HepG2 (cell line): ENCODE measurements at regions not wholly inside any gene's neighbourhood (a gene's known extent, or its start where the extent isn't known, plus 50 kb on each side); places are given as distances from the start of the nearest gene placed in this dataset.

ENCODE experiments used
- ATAC-seq: fragments of 200-7000 bp; cut with Tn5 transposase; 3 replicates; pipeline ENCODE4 v1.9.1; 2020; ENCODE audit warnings: mild to moderate bottlenecking, moderate library complexity
- BruUV-seq: library from RNA; stranded (reverse); fragments of 400-500 nt; replicated peaks from 2 replicates; lab custom pipeline; 2021; lab: Mats Ljungman, UMichigan
- CTCF ChIA-PET: fragments of 300-600 bp; formaldehyde crosslinking; extraction: SDS; loops from one replicate; lab custom pipeline; 2021; ENCODE audit warnings: low total read pairs, inconsistent platforms, low intra/inter-chr PET ratio; lab: Yijun Ruan, JAX
- POLR2A ChIA-PET: fragments of 350-600 bp; sonication (Branson Sonifier 250); formaldehyde crosslinking; loops from one replicate; lab custom pipeline; 2020; ENCODE audit warnings: antibody characterized with exemption, inconsistent platforms; lab: Yijun Ruan, JAX
- DNase-seq: peaks from one replicate; pipeline ENCODE4 v3.0.0-alpha.2; 2015; ENCODE audit warnings: low spot score
- FAIRE-seq: peaks from 3 replicates; lab custom pipeline; 2011; peaks lifted over from hg19 to GRCh38; lab: Jason Lieb, UNC
- H2AFZ ChIP-seq: one replicate; pipeline ENCODE4 v1.6.1; 2011; ENCODE audit warnings: low read length, inconsistent platforms
- H3K27ac ChIP-seq: fragments of 300-600 bp; 3 replicates; pipeline ENCODE4 v1.8.0; 2011; ENCODE audit warnings: mixed run types, mild to moderate bottlenecking, mixed read lengths, low read length, inconsistent platforms; ENCODE audit not compliant: insufficient read depth; ENCODE audit errors: extremely low read length
- H3K27me3 ChIP-seq, 2 experiments: fragments of 200-600 bp in 1 of 2; 2 replicates in 1 of 2; 3 replicates in 1 of 2; pipeline versions ENCODE4 v1.6.0 to v1.8.0; 2011; ENCODE audit warnings: low read length in 2 of 2, mild to moderate bottlenecking in 2 of 2, moderate library complexity in 2 of 2, inconsistent platforms in 1 of 2; ENCODE audit not compliant: insufficient read depth in 2 of 2, control insufficient read depth in 1 of 2
- H3K36me3 ChIP-seq, 2 experiments: fragments of 200-600 bp in 1 of 2; replicated peaks in 1 of 2; 2 replicates in 1 of 2; 3 replicates in 1 of 2; pipeline versions ENCODE4 v1.5.1 to v1.8.0; 2011; ENCODE audit warnings: low read length in 2 of 2, inconsistent platforms in 1 of 2; ENCODE audit not compliant: insufficient read depth in 2 of 2, control insufficient read depth in 1 of 2
- H3K4me1 ChIP-seq: 2 replicates; pipeline ENCODE4 v1.5.1; 2012; ENCODE audit warnings: low read length, inconsistent platforms; ENCODE audit not compliant: insufficient read depth
- H3K4me2 ChIP-seq: 2 replicates; pipeline ENCODE4 v1.6.0; 2011; ENCODE audit warnings: low read depth, low read length, inconsistent platforms
- H3K4me3 ChIP-seq, 3 experiments: fragments of 200-600 bp in 1 of 3; sonication (generic), shearing (Covaris generic) in 1 of 3; replicated peaks in 1 of 3; 2 replicates each; pipeline ENCODE4 v1.5.1; 2011 to 2016; ENCODE audit warnings: low read length in 3 of 3, inconsistent platforms in 2 of 3, low read depth in 2 of 3, mild to moderate bottlenecking in 2 of 3, control low read depth in 1 of 3, mixed read lengths in 1 of 3; ENCODE audit not compliant: insufficient read depth in 1 of 3
- H3K79me2 ChIP-seq: one replicate; pipeline ENCODE4 v1.6.1; 2011; ENCODE audit warnings: low read length, inconsistent platforms; ENCODE audit not compliant: insufficient read depth
- H3K9ac ChIP-seq: 2 replicates; pipeline ENCODE4 v1.6.0; 2011; ENCODE audit warnings: mild to moderate bottlenecking, low read depth, low read length, inconsistent platforms; ENCODE audit not compliant: insufficient read depth
- H3K9me3 ChIP-seq: 2 replicates; pipeline ENCODE4 v1.5.1; 2012; ENCODE audit warnings: mild to moderate bottlenecking, low read length
- H4K20me1 ChIP-seq: 2 replicates; pipeline ENCODE4 v1.6.0; 2011; ENCODE audit warnings: inconsistent platforms, mild to moderate bottlenecking, low read length, moderate library complexity; ENCODE audit not compliant: insufficient read depth
- BRD4 ChIP-seq: sonication (generic); formaldehyde crosslinking; IDR thresholded peaks from 2 replicates; pipeline ENCODE4 v1.4.0; 2020; ENCODE audit warnings: missing genetic modification reagents
- CTCF ChIP-seq: sonication (generic); formaldehyde crosslinking; IDR thresholded peaks from 2 replicates; pipeline ENCODE4 v1.5.0; 2020; ENCODE audit warnings: mild to moderate bottlenecking, missing genetic modification reagents, moderate library complexity
- E2F5 ChIP-seq: sonication (generic); formaldehyde crosslinking; conservative IDR thresholded peaks from 2 replicates; pipeline ENCODE4 v1.4.0; 2020; ENCODE audit warnings: missing genetic modification reagents
- FOSL2 ChIP-seq: sonication (generic); formaldehyde crosslinking; IDR thresholded peaks from 2 replicates; pipeline ENCODE4 v1.4.0; 2020; ENCODE audit warnings: missing genetic modification reagents
- MED1 ChIP-seq: sonication (generic); formaldehyde crosslinking; IDR thresholded peaks from 2 replicates; pipeline ENCODE4 v1.4.0; 2020; ENCODE audit warnings: missing genetic modification reagents
- SAP130 ChIP-seq: IDR thresholded peaks from 2 replicates; pipeline ENCODE4 v1.6.1; 2016; ENCODE audit warnings: low read depth
- SKI ChIP-seq: fragments of 450-650 bp; IDR thresholded peaks from one replicate; pipeline ENCODE4 v1.6.1; 2018; ENCODE audit warnings: mild to moderate bottlenecking; ENCODE audit not compliant: partially characterized antibody
- SMC3 ChIP-seq: IDR thresholded peaks from 2 replicates; pipeline ENCODE4 v1.6.1; 2011; ENCODE audit warnings: low read length, improper control_type of control experiment
- SRF ChIP-seq: IDR thresholded peaks from 2 replicates; pipeline ENCODE4 v1.6.1; 2011; ENCODE audit warnings: mild to moderate bottlenecking, low read depth, low read length, moderate library complexity
- TARDBP ChIP-seq: sonication (generic); formaldehyde crosslinking; IDR thresholded peaks from 2 replicates; pipeline ENCODE4 v1.8.0; 2022; ENCODE audit warnings: mild to moderate bottlenecking, missing genetic modification reagents
- TBX3 ChIP-seq: fragments of 450-650 bp; IDR thresholded peaks from 2 replicates; pipeline ENCODE4 v1.6.1; 2017; ENCODE audit warnings: antibody characterized with exemption, mild to moderate bottlenecking, inconsistent platforms, borderline replicate concordance
- ZBTB43 ChIP-seq: sonication (generic); formaldehyde crosslinking; conservative IDR thresholded peaks from 2 replicates; pipeline ENCODE4 v1.4.0; 2020; ENCODE audit warnings: missing genetic modification reagents
- ZFX ChIP-seq: sonication (generic); formaldehyde crosslinking; IDR thresholded peaks from 2 replicates; pipeline ENCODE4 v1.4.0; 2020; ENCODE audit warnings: mild to moderate bottlenecking, low read depth, missing genetic modification reagents, moderate library complexity
- ZNF879 ChIP-seq: sonication (generic); formaldehyde crosslinking; IDR thresholded peaks from 2 replicates; pipeline ENCODE4 v1.8.1; 2023; ENCODE audit warnings: missing genetic modification reagents
- ZXDC ChIP-seq: sonication (generic); formaldehyde crosslinking; IDR thresholded peaks from 2 replicates; pipeline ENCODE4 v1.5.0; 2020; ENCODE audit warnings: mild to moderate bottlenecking, missing genetic modification reagents
- WGBS: methylation state at CpG from one replicate; pipeline ENCODE4 v1.1.6; 2017; ENCODE audit warnings: low lambda C conversion rate; 5-methylcytosine and 5-hydroxymethylcytosine counted together
- in situ Hi-C: cut with HindIII; loops from 2 replicates; pipeline ENCODE4 v1.10.0; 2017; ENCODE audit warnings: low pct_unique_long_range_greater_than_20kb; ENCODE audit not compliant: extremely low pct_ligation_motif_present
- intact Hi-C: fragments of 100-400 bp; cut with micrococcal nuclease; formaldehyde crosslinking; loops from one replicate; pipeline ENCODE4 v1.10.0; 2022; ENCODE audit not compliant: unreplicated experiment

GRCh38 chr7:119344466-119344865 is 928.5 kb upstream of the KCND2 start:
- intact Hi-C loops (no loop called here), in situ Hi-C loops (no loop called here)
- 18% methylated on average over 2 of the region's 2 CpGs for WGBS
- no peak for FAIRE-seq
- ChIA-PET CTCF (no interaction called here), POLR2A (no interaction called here)
- no peaks in the 10 kb centered on the region for H3K27me3 ChIP-seq
- H3K79me2 ChIP-seq: no peaks in the 10 kb centered on the region
- no peak for TF ChIP-seq TARDBP
- no peak for TF ChIP-seq MED1
- no peak for TF ChIP-seq E2F5 (CRISPR knock-in tag)
- TF ChIP-seq ZFX (CRISPR knock-in tag): no peak
- TF ChIP-seq SKI: no peak
- TF ChIP-seq BRD4: no peak
- no peak for TF ChIP-seq SRF
- H3K36me3 ChIP-seq: no peaks in the 10 kb centered on the region
- H3K4me3 ChIP-seq: no peak overlapping the region
- no peak overlapping the region for H2AFZ ChIP-seq
- no peak overlapping the region for H3K9ac ChIP-seq
- no peak overlapping the region for H3K4me2 ChIP-seq
- no peaks in the 10 kb centered on the region for H3K9me3 ChIP-seq
- no peaks in the 10 kb centered on the region for H4K20me1 ChIP-seq
- H3K4me1 ChIP-seq: no peaks in the 10 kb centered on the region
- H3K27ac ChIP-seq: no peak overlapping the region
- no peak for DNase-seq
- no peak for ATAC-seq
- no TSS peak for BruUV-seq

GRCh38 chr7:119348491-119348890 is 924.5 kb upstream of the KCND2 start:
- POLR2A ChIA-PET: no interaction called here
- FAIRE-seq (no peak), ATAC-seq (no peak), DNase-seq (no peak)
- intact Hi-C loops: no loop called here
- CTCF ChIA-PET: no interaction called here
- in situ Hi-C loops: no loop called here
- Histone ChIP-seq H3K4me1 (no peaks in the 10 kb centered on the region), H3K9ac (no peak overlapping the region), H4K20me1 (no peaks in the 10 kb centered on the region), H3K27ac (no peak overlapping the region), H3K9me3 (no peaks in the 10 kb centered on the region), H3K36me3 (no peaks in the 10 kb centered on the region), H3K4me2 (no peak overlapping the region), H3K79me2 (no peaks in the 10 kb centered on the region), H2AFZ (no peak overlapping the region), H3K27me3 (no peaks in the 10 kb centered on the region), H3K4me3 (no peak overlapping the region)
- BruUV-seq: no TSS peak
- TF ChIP-seq SRF: no peak
- TF ChIP-seq FOSL2 (CRISPR knock-in tag): no peak
- TF ChIP-seq TBX3: no peak
- TF ChIP-seq ZBTB43: no peak
- TF ChIP-seq SMC3: no peak
- no peak for TF ChIP-seq CTCF (CRISPR knock-in tag)
- no peak for TF ChIP-seq ZXDC (CRISPR knock-in tag)
- TF ChIP-seq ZNF879 (CRISPR knock-in tag): no peak
- no peak for TF ChIP-seq SAP130 (CRISPR knock-in tag)
